ENCODE measurements at regions not wholly inside any gene's neighbourhood (a gene's known extent, or its start where the extent isn't known, plus 50 kb on each side); places are given as distances from the start of the nearest gene placed in this dataset.

DNA sequence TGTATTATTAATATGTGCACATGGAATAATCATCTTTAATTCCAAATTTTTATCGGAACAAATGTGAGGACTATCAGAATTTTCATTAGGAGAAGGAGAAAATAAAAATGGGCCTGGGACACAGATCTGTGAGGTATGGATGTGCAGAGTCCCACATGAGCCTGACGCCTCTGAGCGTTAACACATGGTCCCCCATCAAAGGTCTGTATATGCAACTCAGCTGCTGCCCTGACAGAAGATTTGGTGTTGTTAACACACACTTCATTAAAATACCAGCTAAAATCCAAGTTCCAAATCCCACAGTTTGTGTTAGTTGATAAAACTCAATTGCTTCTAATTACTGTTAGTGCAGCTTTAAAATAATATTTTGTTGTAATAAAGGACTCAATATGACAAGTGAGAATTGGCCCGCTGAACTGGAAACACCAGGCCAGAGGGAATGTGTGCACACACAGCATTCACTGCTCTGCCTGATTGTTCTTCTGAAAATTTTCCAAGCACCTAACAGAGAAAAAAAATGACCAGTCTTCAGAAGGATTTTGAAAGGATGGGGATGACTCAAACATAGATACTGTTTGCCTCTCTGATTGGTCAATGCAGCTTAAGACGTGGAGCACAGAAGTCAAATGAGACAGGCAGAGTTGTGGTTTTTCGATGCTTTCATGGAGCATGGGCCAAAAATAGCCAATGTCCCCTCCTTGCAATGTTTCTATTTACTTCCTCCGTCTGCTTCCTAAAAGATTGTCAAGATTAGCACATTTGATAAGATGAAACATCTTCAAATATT, 266.6 kb downstream of the NKX6-1 start:
- intact Hi-C loops (cut with DNase I): no loop called here
- no peaks in the 10 kb centered on the region for H3K9me3 ChIP-seq
- no peak for TF ChIP-seq CTCF (IDR thresholded peaks at IDR 0.05)
- no peak for TF ChIP-seq POLR2A (IDR thresholded peaks at IDR 0.05)
- 80 to 92% methylated on average over 7 of the region's 7 CpGs for WGBS, 2 donors
- no peaks in the 10 kb centered on the region for H3K4me1 ChIP-seq
- H3K36me3 ChIP-seq: no peaks in the 10 kb centered on the region
- H3K4me3 ChIP-seq (replicated peaks in 1 of 3): no peak overlapping the region
- no peaks in the 10 kb centered on the region for H3K27me3 ChIP-seq
- no peak for DNase-seq
- no peak overlapping the region for H3K27ac ChIP-seq

DNA sequence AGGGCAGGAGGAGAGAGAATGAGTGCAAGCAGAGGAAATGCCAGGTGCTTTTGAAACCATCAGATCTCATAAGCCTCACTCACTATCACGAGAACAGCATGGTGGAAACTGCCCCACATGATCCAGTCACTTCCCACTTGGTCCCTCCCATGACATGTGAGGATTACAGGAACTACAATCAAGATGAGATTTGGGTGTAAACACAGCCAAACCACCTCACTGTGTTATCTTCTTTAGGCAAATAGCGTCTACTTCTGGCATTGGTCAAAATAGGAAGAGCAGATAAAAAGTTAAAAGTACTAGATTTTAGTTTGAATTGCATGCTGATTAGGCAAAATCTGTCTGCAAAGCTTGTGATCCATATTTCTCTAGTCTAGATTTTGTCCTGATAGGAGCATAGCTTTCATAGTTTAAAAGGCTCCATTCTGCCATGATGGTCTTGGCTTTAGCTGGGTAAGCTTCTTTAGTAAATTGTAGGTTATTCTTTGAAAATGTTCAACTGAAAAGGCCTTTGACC, 267.5 kb downstream of the NKX6-1 start:
- H3K9me3 ChIP-seq: no peaks in the 10 kb centered on the region
- 80 to 92% methylated on average over 2 of the region's 2 CpGs for WGBS, 2 donors
- no peak overlapping the region for H3K4me3 ChIP-seq (replicated peaks in 1 of 3)
- TF ChIP-seq POLR2A (IDR thresholded peaks at IDR 0.05) (no peak), CTCF (IDR thresholded peaks at IDR 0.05) (no peak)
- no peaks in the 10 kb centered on the region for H3K36me3 ChIP-seq
- H3K4me1 ChIP-seq: no peaks in the 10 kb centered on the region
- DNase-seq: no peak
- H3K27ac ChIP-seq: no peak overlapping the region
- no peaks in the 10 kb centered on the region for H3K27me3 ChIP-seq
- intact Hi-C loops (cut with DNase I): no loop called here

DNA sequence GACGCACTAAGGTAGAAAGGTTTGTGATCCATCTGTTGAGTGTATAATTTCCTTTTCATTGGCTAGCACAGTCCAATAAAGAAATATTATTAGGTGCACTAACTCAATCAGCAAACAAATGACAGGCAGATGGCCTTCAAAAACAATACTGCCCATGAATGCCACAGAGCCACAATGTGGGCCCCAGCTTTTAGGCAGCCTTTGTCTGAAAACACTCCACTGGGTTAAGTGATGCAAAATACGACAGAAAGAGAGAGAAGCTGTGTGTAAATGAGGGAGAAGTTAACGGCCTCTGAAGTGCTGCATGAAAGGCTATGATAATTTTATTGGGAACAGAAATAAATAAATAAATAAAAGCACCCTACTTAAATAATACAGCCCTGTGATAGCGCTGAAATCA, 274.6 kb downstream of the NKX6-1 start:
- H3K27me3 ChIP-seq: no peaks in the 10 kb centered on the region
- H3K4me1 ChIP-seq: peaks cover 28 to 29% of the 10 kb centered on the region in 2 donors
- no peak for DNase-seq
- 64 to 76% methylated on average over 4 of the region's 4 CpGs for WGBS, 2 donors
- H3K27ac ChIP-seq: no peak overlapping the region
- intact Hi-C loops (cut with DNase I): no loop called here
- H3K9me3 ChIP-seq: no peaks in the 10 kb centered on the region
- H3K36me3 ChIP-seq: no peaks in the 10 kb centered on the region
- no peak for TF ChIP-seq CTCF (IDR thresholded peaks at IDR 0.05)
- TF ChIP-seq POLR2A (IDR thresholded peaks at IDR 0.05): no peak
- H3K4me3 ChIP-seq (replicated peaks in 1 of 3): no peak overlapping the region

DNA sequence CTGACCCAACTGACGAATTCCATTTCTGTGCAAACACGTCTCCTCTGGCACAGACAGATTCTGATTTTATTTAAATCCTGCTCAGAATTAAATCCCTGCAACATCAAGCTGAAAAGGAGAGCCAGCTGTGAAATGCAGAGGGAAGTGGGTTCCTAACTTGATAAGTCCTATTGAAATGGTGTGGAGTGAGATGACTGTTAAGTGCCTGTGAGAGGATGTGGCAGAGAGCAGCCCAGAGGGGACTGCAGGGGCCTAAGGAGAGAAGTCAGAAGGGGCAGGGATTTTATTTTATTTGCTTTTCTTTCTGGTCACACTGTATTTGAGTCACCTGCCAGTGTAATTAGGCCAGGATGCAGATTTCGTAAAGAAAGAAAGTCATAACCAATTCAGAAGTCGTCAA, 277.4 kb downstream of the NKX6-1 start:
- Histone ChIP-seq H3K4me1 (peaks cover 29 to 31% of the 10 kb centered on the region in 2 donors), H3K4me3 (replicated peaks in 1 of 3) (no peak overlapping the region), H3K36me3 (no peaks in the 10 kb centered on the region), H3K9me3 (no peaks in the 10 kb centered on the region), H3K27me3 (no peaks in the 10 kb centered on the region), H3K27ac (peak overlapping the region in 2 of 3 donors; percentile 64 to 86)
- TF ChIP-seq CTCF (IDR thresholded peaks at IDR 0.05): no peak
- WGBS, 2 donors: 59 to 61% methylated on average over 4 of the region's 4 CpGs
- no peak for DNase-seq
- intact Hi-C loops (cut with DNase I): no loop called here

DNA sequence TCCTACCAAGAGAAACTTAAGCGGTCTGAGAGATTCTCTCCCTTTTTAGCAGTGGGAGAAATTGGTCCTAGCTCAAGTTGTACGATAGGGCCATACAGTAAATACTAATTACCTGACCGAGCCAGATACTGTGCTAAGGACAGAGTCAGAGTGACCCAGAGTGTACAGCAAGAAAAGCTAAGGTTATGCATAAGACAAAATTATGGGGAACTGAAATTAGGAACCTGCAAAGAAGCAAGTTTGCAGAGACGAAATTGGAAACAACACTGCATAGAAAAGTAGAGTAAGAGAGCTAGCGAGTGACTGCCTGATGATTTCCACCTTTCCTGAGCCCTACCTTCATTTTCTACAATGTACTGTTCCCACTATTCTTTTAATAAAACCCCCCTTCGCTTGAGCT, 278.1 kb downstream of the NKX6-1 start:
- H3K4me1 ChIP-seq: peaks cover 29 to 31% of the 10 kb centered on the region in 2 donors
- TF ChIP-seq CTCF (IDR thresholded peaks at IDR 0.05) (no peak), POLR2A (IDR thresholded peaks at IDR 0.05) (peak in 1 of 2 donors; percentile 6)
- WGBS, 2 donors: 63% methylated on average over 6 of the region's 6 CpGs
- no peaks in the 10 kb centered on the region for H3K36me3 ChIP-seq
- no peaks in the 10 kb centered on the region for H3K9me3 ChIP-seq
- H3K4me3 ChIP-seq (replicated peaks in 1 of 3): no peak overlapping the region
- intact Hi-C loops (cut with DNase I): no loop called here
- no peak for DNase-seq
- H3K27ac ChIP-seq: peak overlapping the region in 2 of 3 donors; percentile 64 to 86
- H3K27me3 ChIP-seq: no peaks in the 10 kb centered on the region
